Activated CD4-positive, alpha-beta memory T cell treated with anti-CD3 and anti-CD28 coated beads, Interleukin-2, amount 10 ng/mL, durations not matched to agents 7 days and 5 days (primary cell): ENCODE measurements at regions not wholly inside any gene's neighbourhood (a gene's known extent, or its start where the extent isn't known, plus 50 kb on each side); places are given as distances from the start of the nearest gene placed in this dataset.

Experiments
- CTCF ChIA-PET: fragments of 350-600 bp; sonication (Branson Sonifier 250); formaldehyde crosslinking; loops from one replicate; lab custom pipeline; 2021; ENCODE audit warnings: antibody characterized with exemption, inconsistent platforms; lab: Charles Lee
- POLR2A ChIA-PET: fragments of 350-600 bp; sonication (Branson Sonifier 250); formaldehyde crosslinking; loops from one replicate; lab custom pipeline; 2021; ENCODE audit warnings: antibody characterized with exemption; lab: Charles Lee
- DNase-seq: peaks from one replicate; pipeline ENCODE4 v3.0.0-alpha.2; 2020
- H3K27ac Mint-ChIP-seq: one replicate; pipeline ENCODE4 v1.8.0; 2021; ENCODE audit warnings: mild to moderate bottlenecking, mixed read lengths
- H3K27me3 Mint-ChIP-seq: one replicate; pipeline ENCODE4 v1.8.0; 2021; ENCODE audit warnings: mixed read lengths
- H3K36me3 Mint-ChIP-seq: one replicate; pipeline ENCODE4 v1.8.0; 2021; ENCODE audit warnings: low read depth, mixed read lengths
- H3K4me1 Mint-ChIP-seq: one replicate; pipeline ENCODE4 v1.8.0; 2021; ENCODE audit warnings: mixed read lengths
- H3K4me3 Mint-ChIP-seq: one replicate; pipeline ENCODE4 v1.8.0; 2021; ENCODE audit warnings: mild to moderate bottlenecking, mixed read lengths
- H3K9me3 Mint-ChIP-seq: one replicate; pipeline ENCODE4 v1.8.0; 2021; ENCODE audit warnings: mixed read lengths

- CTCF ChIA-PET, result no interaction called here
- no peak overlapping the region for H3K27ac Mint-ChIP-seq
These were observed 63.4 kb upstream of the LGALSL start for GRCh38 chr2:64390586-64390985.

DNA sequence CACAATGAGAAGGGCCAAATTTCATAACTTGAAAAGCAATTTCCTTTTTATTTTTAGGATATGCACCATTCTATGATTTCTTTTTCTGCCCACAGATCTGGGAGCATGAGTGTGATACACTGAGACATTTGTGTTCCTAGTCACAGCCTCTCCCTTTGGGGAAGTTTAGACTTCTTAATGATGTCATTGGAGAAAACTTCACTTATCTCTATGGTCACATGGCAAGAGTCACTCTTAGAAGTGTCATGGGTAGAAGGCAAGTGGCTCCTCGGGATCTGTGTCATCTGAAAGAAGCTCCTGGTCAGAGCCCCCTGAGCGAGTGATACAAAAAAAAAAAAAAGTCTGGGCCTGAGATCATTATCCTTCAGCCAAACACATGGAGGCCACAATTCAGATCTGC, 62.5 kb upstream of the LGALSL start:
- peaks cover 16% of the 10 kb centered on the region for H3K27me3 Mint-ChIP-seq

More at GRCh38 chr2:64390586-64390985, 63.4 kb upstream of the LGALSL start:
- Mint-ChIP-seq H3K4me1 (no peaks in the 10 kb centered on the region), H3K4me3 (no peak overlapping the region), H3K27me3 (peaks cover 17% of the 10 kb centered on the region), H3K9me3 (peaks cover 5% of the 10 kb centered on the region), H3K36me3 (no peaks in the 10 kb centered on the region)
- no peak for DNase-seq
- POLR2A ChIA-PET, result no interaction called here

DNA sequence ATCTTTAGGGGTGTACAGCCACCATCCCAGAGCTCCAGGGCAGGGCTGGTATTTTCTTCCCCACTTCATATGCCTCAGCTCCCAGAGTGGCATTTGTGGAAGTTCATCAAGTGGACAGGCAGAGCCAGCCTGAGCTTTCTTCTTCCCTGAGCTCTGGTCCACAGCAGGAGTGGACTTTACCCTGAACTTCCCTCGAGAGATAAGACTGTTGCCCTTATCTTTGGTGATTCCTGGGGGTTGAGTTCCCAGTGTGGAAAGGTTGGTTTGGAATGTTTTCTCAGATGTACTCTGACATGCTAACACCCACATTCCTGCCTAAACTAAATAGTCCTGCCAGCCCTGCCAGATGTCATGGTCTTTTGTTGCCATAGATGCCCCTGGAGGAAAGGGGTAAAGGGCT, 62.0 kb upstream of the LGALSL start:
- CTCF ChIA-PET, result no interaction called here
- Mint-ChIP-seq H3K27me3 (peaks cover 15% of the 10 kb centered on the region), H3K9me3 (peaks cover 5% of the 10 kb centered on the region)

More for the DNA sequence above, 62.5 kb upstream of the LGALSL start:
- no peak for DNase-seq
- no peak overlapping the region for H3K4me3 Mint-ChIP-seq
- peaks cover 5% of the 10 kb centered on the region for H3K9me3 Mint-ChIP-seq
- POLR2A ChIA-PET, result no interaction called here
- H3K27ac Mint-ChIP-seq, result no peak overlapping the region
- CTCF ChIA-PET, result no interaction called here
- H3K36me3 Mint-ChIP-seq, result no peaks in the 10 kb centered on the region
- H3K4me1 Mint-ChIP-seq, result no peaks in the 10 kb centered on the region

DNA sequence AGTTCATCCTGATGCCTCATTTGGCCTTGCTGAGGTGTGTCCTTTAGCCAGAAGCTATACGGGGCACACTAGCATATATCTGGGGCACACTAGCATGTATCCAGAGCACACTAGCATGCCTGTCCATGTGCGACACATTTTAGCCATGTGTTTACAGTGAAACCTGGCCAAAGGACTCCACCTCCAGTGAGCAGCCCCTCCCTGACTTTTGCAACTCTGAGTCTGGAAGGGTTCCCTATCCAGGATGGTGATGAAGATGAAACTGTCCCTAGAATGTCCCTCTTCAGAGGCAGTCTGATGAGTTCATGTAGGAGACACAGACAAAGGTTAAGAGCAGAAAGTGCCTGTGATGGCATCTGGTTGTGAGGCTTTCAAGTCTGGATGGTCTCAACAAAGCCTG, 61.4 kb upstream of the LGALSL start:
- no peak overlapping the region for H3K27ac Mint-ChIP-seq
- H3K4me3 Mint-ChIP-seq, result no peak overlapping the region
- POLR2A ChIA-PET, result no interaction called here
- DNase-seq, result no peak
- H3K4me1 Mint-ChIP-seq, result no peaks in the 10 kb centered on the region
- H3K27me3 Mint-ChIP-seq, result peaks cover 12% of the 10 kb centered on the region
- CTCF ChIA-PET, result no interaction called here
- peaks cover 5% of the 10 kb centered on the region for H3K9me3 Mint-ChIP-seq
- H3K36me3 Mint-ChIP-seq, result no peaks in the 10 kb centered on the region

More for the DNA sequence above, 62.0 kb upstream of the LGALSL start:
- no peak overlapping the region for H3K4me3 Mint-ChIP-seq
- no peak for DNase-seq
- H3K36me3 Mint-ChIP-seq, result no peaks in the 10 kb centered on the region
- POLR2A ChIA-PET, result no interaction called here
- no peak overlapping the region for H3K27ac Mint-ChIP-seq
- no peaks in the 10 kb centered on the region for H3K4me1 Mint-ChIP-seq

- H3K9me3 Mint-ChIP-seq, result peaks cover 5% of the 10 kb centered on the region
- no peak overlapping the region for H3K4me3 Mint-ChIP-seq
- no peaks in the 10 kb centered on the region for H3K4me1 Mint-ChIP-seq
- ChIA-PET POLR2A (no interaction called here), CTCF (interaction anchor here (0.5 to 1.3 kb wide), 2 partner anchors 62 to 685 kb away, joined by 3 read pairs; no protein-coding TSS in a partner anchor)
- peaks cover 10% of the 10 kb centered on the region for H3K27me3 Mint-ChIP-seq
- no peak overlapping the region for H3K27ac Mint-ChIP-seq
- no peaks in the 10 kb centered on the region for H3K36me3 Mint-ChIP-seq
- DNase-seq, result no peak
These were observed 60.5 kb upstream of the LGALSL start for GRCh38 chr2:64393383-64394010.

DNA sequence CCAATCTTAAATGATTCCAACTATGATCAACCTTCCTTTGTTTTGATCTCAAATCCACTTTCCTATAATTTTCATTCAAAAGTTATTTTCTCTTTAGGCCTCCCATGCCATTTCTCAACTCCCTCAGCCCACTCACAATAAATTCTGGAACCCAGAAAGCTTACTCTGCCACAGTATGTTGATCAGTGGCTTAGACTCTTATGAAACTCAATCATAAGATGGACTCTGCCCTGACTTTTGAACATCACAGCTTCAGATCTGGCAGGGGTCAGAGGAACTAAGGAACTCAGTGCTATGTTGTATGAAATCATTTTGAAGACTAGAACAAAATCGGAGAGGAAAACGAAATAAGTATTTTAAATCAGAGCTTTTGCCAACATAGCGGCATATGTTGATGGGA, 59.8 kb upstream of the LGALSL start:
- H3K27me3 Mint-ChIP-seq, result peaks cover 7% of the 10 kb centered on the region
- CTCF ChIA-PET, result interaction anchor here (0.5 to 1.3 kb wide), 2 partner anchors 63 to 686 kb away, joined by 3 read pairs; no protein-coding TSS in a partner anchor
- no peak for DNase-seq
- H3K4me3 Mint-ChIP-seq, result no peak overlapping the region
- H3K9me3 Mint-ChIP-seq, result peaks cover 5% of the 10 kb centered on the region
- H3K27ac Mint-ChIP-seq, result no peak overlapping the region
- no peaks in the 10 kb centered on the region for H3K36me3 Mint-ChIP-seq
- POLR2A ChIA-PET, result no interaction called here
- H3K4me1 Mint-ChIP-seq, result no peaks in the 10 kb centered on the region

- H3K36me3 Mint-ChIP-seq, result no peaks in the 10 kb centered on the region
- H3K27ac Mint-ChIP-seq, result no peak overlapping the region
- H3K4me1 Mint-ChIP-seq, result no peaks in the 10 kb centered on the region
- ChIA-PET CTCF (no interaction called here), POLR2A (no interaction called here)
- H3K4me3 Mint-ChIP-seq, result no peak overlapping the region
- peaks cover 3% of the 10 kb centered on the region for H3K9me3 Mint-ChIP-seq
- no peak for DNase-seq
- H3K27me3 Mint-ChIP-seq, result peaks cover 13% of the 10 kb centered on the region
These were observed 58.0 kb upstream of the LGALSL start for GRCh38 chr2:64396001-64396400.

DNA sequence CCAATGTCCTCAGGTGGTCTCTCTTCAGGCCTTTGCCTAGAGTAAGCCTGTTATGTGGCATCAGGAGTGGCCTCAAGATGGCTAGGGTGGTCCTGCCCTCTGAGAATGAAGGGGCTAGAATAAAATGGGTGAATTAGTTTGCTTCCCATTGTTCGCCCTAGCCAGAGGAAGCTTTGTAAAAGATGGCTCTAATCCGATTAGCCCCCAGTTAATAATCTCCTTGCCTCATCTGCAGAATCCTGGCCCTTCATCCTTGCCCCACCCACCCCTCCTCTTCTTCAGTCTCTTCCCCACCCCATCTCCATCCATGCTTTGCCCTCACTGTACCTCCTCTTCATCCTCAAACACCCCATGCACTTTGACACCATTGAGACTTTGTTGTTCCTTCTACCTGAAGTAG, 57.4 kb upstream of the LGALSL start:
- H3K36me3 Mint-ChIP-seq, result no peaks in the 10 kb centered on the region
- H3K27me3 Mint-ChIP-seq, result peaks cover 15% of the 10 kb centered on the region
- no peaks in the 10 kb centered on the region for H3K4me1 Mint-ChIP-seq
- H3K27ac Mint-ChIP-seq, result no peak overlapping the region
- peaks cover under 1% of the 10 kb centered on the region for H3K9me3 Mint-ChIP-seq
- no peak for DNase-seq
- H3K4me3 Mint-ChIP-seq, result no peak overlapping the region
- ChIA-PET POLR2A (no interaction called here), CTCF (no interaction called here)

- CTCF ChIA-PET, result interaction anchor here (1.6 kb wide), 1 partner anchor 89 kb away, joined by 5 read pairs; no protein-coding TSS in a partner anchor
- Mint-ChIP-seq H3K4me1 (no peaks in the 10 kb centered on the region), H3K4me3 (no peak overlapping the region), H3K27ac (no peak overlapping the region), H3K27me3 (peaks cover 15% of the 10 kb centered on the region), H3K36me3 (no peaks in the 10 kb centered on the region), H3K9me3 (no peaks in the 10 kb centered on the region)
- POLR2A ChIA-PET, result no interaction called here
- DNase-seq, result no peak
These were observed 55.3 kb upstream of the LGALSL start for GRCh38 chr2:64398516-64399129.

- no peak overlapping the region for H3K27ac Mint-ChIP-seq
- H3K9me3 Mint-ChIP-seq, result no peaks in the 10 kb centered on the region
- CTCF ChIA-PET, result no interaction called here
- no peak for DNase-seq
- POLR2A ChIA-PET, result no interaction called here
- H3K4me3 Mint-ChIP-seq, result no peak overlapping the region
- no peaks in the 10 kb centered on the region for H3K36me3 Mint-ChIP-seq
- peaks cover 12% of the 10 kb centered on the region for H3K27me3 Mint-ChIP-seq
- H3K4me1 Mint-ChIP-seq, result no peaks in the 10 kb centered on the region
These were observed 54.4 kb upstream of the LGALSL start for GRCh38 chr2:64399521-64399920.

GRCh38 chr2:64400105-64400728, 53.7 kb upstream of the LGALSL start:
- H3K27ac Mint-ChIP-seq, result no peak overlapping the region
- POLR2A ChIA-PET, result no interaction called here
- no peaks in the 10 kb centered on the region for H3K4me1 Mint-ChIP-seq

GRCh38 chr2:64400733-64401528, 53.0 kb upstream of the LGALSL start:
- no peaks in the 10 kb centered on the region for H3K9me3 Mint-ChIP-seq
- ChIA-PET CTCF (no interaction called here), POLR2A (no interaction called here)
- no peaks in the 10 kb centered on the region for H3K36me3 Mint-ChIP-seq
- peaks cover 12% of the 10 kb centered on the region for H3K27me3 Mint-ChIP-seq
- no peak overlapping the region for H3K27ac Mint-ChIP-seq
- no peak overlapping the region for H3K4me3 Mint-ChIP-seq
- H3K4me1 Mint-ChIP-seq, result no peaks in the 10 kb centered on the region
- DNase-seq, result no peak

More at GRCh38 chr2:64400105-64400728, 53.7 kb upstream of the LGALSL start:
- H3K27me3 Mint-ChIP-seq, result peaks cover 12% of the 10 kb centered on the region
- H3K9me3 Mint-ChIP-seq, result no peaks in the 10 kb centered on the region
- no peak for DNase-seq
- H3K4me3 Mint-ChIP-seq, result no peak overlapping the region
- H3K36me3 Mint-ChIP-seq, result no peaks in the 10 kb centered on the region
- CTCF ChIA-PET, result no interaction called here

DNA sequence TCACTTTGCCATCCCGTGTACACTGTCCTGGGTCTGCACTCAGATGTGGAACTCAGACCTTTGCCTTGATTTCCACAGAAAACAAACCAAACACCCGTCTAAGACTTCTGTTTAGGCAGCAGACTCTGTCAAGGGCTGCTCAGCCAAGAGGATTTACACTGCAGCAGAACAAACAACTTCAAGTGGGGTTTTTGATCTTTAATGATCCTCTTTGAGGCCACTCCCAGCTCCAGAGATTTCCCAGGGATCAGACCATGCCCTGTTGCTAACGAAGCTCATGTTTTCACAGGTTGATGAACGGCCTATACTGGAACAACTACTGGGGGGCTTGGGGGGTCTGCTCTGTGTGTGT, 52.5 kb upstream of the LGALSL start:
- CTCF ChIA-PET, result no interaction called here
- DNase-seq, result no peak
- Mint-ChIP-seq H3K4me3 (no peak overlapping the region), H3K27ac (no peak overlapping the region), H3K36me3 (no peaks in the 10 kb centered on the region), H3K9me3 (no peaks in the 10 kb centered on the region), H3K4me1 (no peaks in the 10 kb centered on the region), H3K27me3 (peaks cover 16% of the 10 kb centered on the region)
- POLR2A ChIA-PET, result no interaction called here
